Activated CD4-positive, alpha-beta T cell treated with anti-CD3 and anti-CD28 coated beads, Interleukin-2, amount 10 ng/mL, durations not matched to agents 24 days and 14 days (primary cell): ENCODE measurements at regions not wholly inside any gene's neighbourhood (a gene's known extent, or its start where the extent isn't known, plus 50 kb on each side); places are given as distances from the start of the nearest gene placed in this dataset.

Source experiments
- DNase-seq: peaks from one replicate; pipeline ENCODE4 v3.0.0; 2022
- H3K27ac Mint-ChIP-seq: one replicate; pipeline ENCODE4 v1.8.0; 2022; ENCODE audit warnings: mild to moderate bottlenecking, mixed read lengths
- H3K27me3 Mint-ChIP-seq: one replicate; pipeline ENCODE4 v1.8.0; 2022; ENCODE audit warnings: mixed read lengths
- H3K36me3 Mint-ChIP-seq: one replicate; pipeline ENCODE4 v1.8.0; 2022; ENCODE audit warnings: low read depth, mild to moderate bottlenecking, mixed read lengths
- H3K4me1 Mint-ChIP-seq: one replicate; pipeline ENCODE4 v1.8.0; 2021; ENCODE audit warnings: mixed read lengths
- H3K4me3 Mint-ChIP-seq: one replicate; pipeline ENCODE4 v1.8.0; 2022; ENCODE audit warnings: mild to moderate bottlenecking, moderate library complexity, mixed read lengths
- H3K9me3 Mint-ChIP-seq: one replicate; pipeline ENCODE4 v1.8.0; 2021; ENCODE audit warnings: mixed read lengths
- intact Hi-C: fragments of 100-400 bp; cut with micrococcal nuclease; formaldehyde crosslinking; loops from one replicate; pipeline ENCODE4 v1.15.1; 2023

GRCh38 chr21:28821276-28822122 is 171.2 kb downstream of the LTN1 start:
- Mint-ChIP-seq H3K27ac (no peak overlapping the region), H3K4me1 (peaks cover 2% of the 10 kb centered on the region), H3K36me3 (peaks cover 39% of the 10 kb centered on the region), H3K9me3 (peaks cover 16% of the 10 kb centered on the region), H3K27me3 (no peaks in the 10 kb centered on the region), H3K4me3 (no peak overlapping the region)
- no peak for DNase-seq
- intact Hi-C loops, result no loop called here

GRCh38 chr21:28818663-28819278 is 173.9 kb downstream of the LTN1 start:
- H3K4me1 Mint-ChIP-seq, result no peaks in the 10 kb centered on the region
- H3K36me3 Mint-ChIP-seq, result peaks cover 47% of the 10 kb centered on the region
- no peak overlapping the region for H3K4me3 Mint-ChIP-seq
- H3K27ac Mint-ChIP-seq, result no peak overlapping the region
- intact Hi-C loops, result no loop called here
- no peaks in the 10 kb centered on the region for H3K27me3 Mint-ChIP-seq
- no peaks in the 10 kb centered on the region for H3K9me3 Mint-ChIP-seq
- no peak for DNase-seq

GRCh38 chr21:28817871-28818270 is 174.8 kb downstream of the LTN1 start:
- Mint-ChIP-seq H3K27ac (no peak overlapping the region), H3K4me1 (no peaks in the 10 kb centered on the region), H3K36me3 (peaks cover 55% of the 10 kb centered on the region), H3K4me3 (no peak overlapping the region), H3K9me3 (peaks cover 6% of the 10 kb centered on the region), H3K27me3 (no peaks in the 10 kb centered on the region)
- intact Hi-C loops, result no loop called here
- DNase-seq, result no peak

- Mint-ChIP-seq H3K9me3 (peaks cover 16% of the 10 kb centered on the region), H3K27me3 (no peaks in the 10 kb centered on the region), H3K4me1 (no peaks in the 10 kb centered on the region), H3K27ac (no peak overlapping the region), H3K4me3 (no peak overlapping the region), H3K36me3 (peaks cover 52% of the 10 kb centered on the region)
- DNase-seq, result no peak
- intact Hi-C loops, result no loop called here
Observed at GRCh38 chr21:28811860-28812259, 180.8 kb downstream of the LTN1 start.

- intact Hi-C loops, result no loop called here
- Mint-ChIP-seq H3K27me3 (no peaks in the 10 kb centered on the region), H3K36me3 (peaks cover 51% of the 10 kb centered on the region), H3K4me1 (no peaks in the 10 kb centered on the region), H3K9me3 (peaks cover 16% of the 10 kb centered on the region), H3K27ac (no peak overlapping the region), H3K4me3 (no peak overlapping the region)
- no peak for DNase-seq
Observed at GRCh38 chr21:28810826-28811524, 181.7 kb downstream of the LTN1 start.

- no peaks in the 10 kb centered on the region for H3K27me3 Mint-ChIP-seq
- peaks cover 14% of the 10 kb centered on the region for H3K9me3 Mint-ChIP-seq
- H3K4me1 Mint-ChIP-seq, result peaks cover 2% of the 10 kb centered on the region
- no peak for DNase-seq
- H3K27ac Mint-ChIP-seq, result no peak overlapping the region
- peaks cover 29% of the 10 kb centered on the region for H3K36me3 Mint-ChIP-seq
- intact Hi-C loops, result no loop called here
- H3K4me3 Mint-ChIP-seq, result no peak overlapping the region
Observed at GRCh38 chr21:28805885-28806284, 186.8 kb downstream of the LTN1 start.

GRCh38 chr21:28804089-28804670 is 188.5 kb downstream of the LTN1 start:
- Mint-ChIP-seq H3K36me3 (peaks cover 27% of the 10 kb centered on the region), H3K9me3 (peaks cover 22% of the 10 kb centered on the region), H3K27ac (no peak overlapping the region), H3K4me3 (no peak overlapping the region), H3K27me3 (no peaks in the 10 kb centered on the region), H3K4me1 (peaks cover 2% of the 10 kb centered on the region)
- intact Hi-C loops, result no loop called here
- no peak for DNase-seq

- Mint-ChIP-seq H3K36me3 (peaks cover 19% of the 10 kb centered on the region), H3K27me3 (no peaks in the 10 kb centered on the region), H3K4me1 (peaks cover 2% of the 10 kb centered on the region), H3K4me3 (no peak overlapping the region), H3K9me3 (peaks cover 12% of the 10 kb centered on the region), H3K27ac (no peak overlapping the region)
- intact Hi-C loops, result no loop called here
- no peak for DNase-seq
Observed at GRCh38 chr21:28801906-28802305, 190.8 kb downstream of the LTN1 start.

GRCh38 chr21:28799926-28800325 is 192.8 kb downstream of the LTN1 start:
- intact Hi-C loops, result no loop called here
- no peaks in the 10 kb centered on the region for H3K27me3 Mint-ChIP-seq
- peaks cover 2% of the 10 kb centered on the region for H3K4me1 Mint-ChIP-seq
- H3K9me3 Mint-ChIP-seq, result peaks cover 12% of the 10 kb centered on the region
- no peak overlapping the region for H3K4me3 Mint-ChIP-seq
- H3K27ac Mint-ChIP-seq, result no peak overlapping the region
- peaks cover 20% of the 10 kb centered on the region for H3K36me3 Mint-ChIP-seq
- no peak for DNase-seq

GRCh38 chr21:28798798-28799197 is 193.9 kb downstream of the LTN1 start:
- Mint-ChIP-seq H3K36me3 (peaks cover 20% of the 10 kb centered on the region), H3K27ac (no peak overlapping the region), H3K4me3 (no peak overlapping the region), H3K9me3 (peaks cover 9% of the 10 kb centered on the region), H3K27me3 (no peaks in the 10 kb centered on the region), H3K4me1 (peaks cover 2% of the 10 kb centered on the region)
- intact Hi-C loops, result no loop called here
- no peak for DNase-seq

- H3K27me3 Mint-ChIP-seq, result no peaks in the 10 kb centered on the region
- H3K4me1 Mint-ChIP-seq, result peaks cover 4% of the 10 kb centered on the region
- no peak for DNase-seq
- peaks cover 10% of the 10 kb centered on the region for H3K9me3 Mint-ChIP-seq
- intact Hi-C loops, result no loop called here
- no peak overlapping the region for H3K4me3 Mint-ChIP-seq
- H3K36me3 Mint-ChIP-seq, result peaks cover 20% of the 10 kb centered on the region
- no peak overlapping the region for H3K27ac Mint-ChIP-seq
Observed at GRCh38 chr21:28795251-28795650, 197.4 kb downstream of the LTN1 start.

- peaks cover 4% of the 10 kb centered on the region for H3K4me1 Mint-ChIP-seq
- no peak overlapping the region for H3K4me3 Mint-ChIP-seq
- intact Hi-C loops, result no loop called here
- no peaks in the 10 kb centered on the region for H3K27me3 Mint-ChIP-seq
- peaks cover 4% of the 10 kb centered on the region for H3K9me3 Mint-ChIP-seq
- no peak overlapping the region for H3K27ac Mint-ChIP-seq
- peaks cover 17% of the 10 kb centered on the region for H3K36me3 Mint-ChIP-seq
- DNase-seq, result no peak
Observed at GRCh38 chr21:28794371-28794851, 198.3 kb downstream of the LTN1 start.

GRCh38 chr21:28793043-28793442 is 199.6 kb downstream of the LTN1 start:
- DNase-seq, result no peak
- H3K9me3 Mint-ChIP-seq, result peaks cover 7% of the 10 kb centered on the region
- H3K4me3 Mint-ChIP-seq, result no peak overlapping the region
- peaks cover 9% of the 10 kb centered on the region for H3K36me3 Mint-ChIP-seq
- no peaks in the 10 kb centered on the region for H3K27me3 Mint-ChIP-seq
- intact Hi-C loops, result no loop called here
- H3K27ac Mint-ChIP-seq, result no peak overlapping the region
- H3K4me1 Mint-ChIP-seq, result peaks cover 4% of the 10 kb centered on the region
